Thoracic aorta (tissue), 2 donors: ENCODE measurements at regions not wholly inside any gene's neighbourhood (a gene's known extent, or its start where the extent isn't known, plus 50 kb on each side); places are given as distances from the start of the nearest gene placed in this dataset.

Source experiments
- ATAC-seq: fragments of 150-250 bp; one replicate; pipeline ENCODE4 v1.8.0; 2017; ENCODE audit warnings: low read depth; ENCODE audit not compliant: insufficient number of reproducible peaks, low FRiP score
- DNase-seq: peaks from one replicate; pipeline ENCODE4 v3.0.0-alpha.2; 2020; ENCODE audit warnings: low spot score
- H3K27ac ChIP-seq, 2 donors: fragments of 200-600 bp; sonication (generic); 1 replicate in 1 of 2; 2 replicates in 1 of 2; pipeline ENCODE4 v1.5.1; 2016; ENCODE audit warnings: mild to moderate bottlenecking in 2 of 2, moderate library complexity in 2 of 2
- H3K27me3 ChIP-seq: fragments of 200-600 bp; sonication (generic); replicated peaks from 2 replicates; pipeline ENCODE4 v1.6.0; 2016; ENCODE audit warnings: mild to moderate bottlenecking; ENCODE audit not compliant: insufficient read depth
- H3K36me3 ChIP-seq: fragments of 200-600 bp; sonication (generic); one replicate; pipeline ENCODE4 v1.5.1; 2016
- H3K4me1 ChIP-seq, 2 donors: fragments of 200-600 bp; sonication (generic); 1 replicate in 1 of 2; 2 replicates in 1 of 2; pipeline versions ENCODE4 v1.5.1 to v1.6.0; 2016; ENCODE audit warnings: low read depth in 2 of 2, mild to moderate bottlenecking in 1 of 2; ENCODE audit not compliant: control insufficient read depth in 1 of 2
- H3K4me3 ChIP-seq: fragments of 200-600 bp; sonication (generic); 2 replicates; pipeline ENCODE4 v1.5.1; 2016; ENCODE audit warnings: mild to moderate bottlenecking
- H3K9me3 ChIP-seq: fragments of 200-600 bp; sonication (generic); 2 replicates; pipeline ENCODE4 v1.5.1; 2016
- CTCF ChIP-seq: fragments of 200-600 bp; sonication (generic); IDR thresholded peaks from one replicate; pipeline ENCODE4 v1.5.1; 2019; ENCODE audit warnings: antibody characterized with exemption

GRCh38 chr21:41584603-41585176 is 76.7 kb upstream of the TMPRSS2 start:
- no peak for DNase-seq
- H3K27ac ChIP-seq = no peak overlapping the region
- TF ChIP-seq CTCF = no peak
- H3K36me3 ChIP-seq = no peaks in the 10 kb centered on the region
- no peak for ATAC-seq
- no peak overlapping the region for H3K4me3 ChIP-seq
- no peaks in the 10 kb centered on the region for H3K4me1 ChIP-seq
- no peaks in the 10 kb centered on the region for H3K27me3 ChIP-seq
- peaks cover 6% of the 10 kb centered on the region for H3K9me3 ChIP-seq

- no peak for DNase-seq
- no peak for TF ChIP-seq CTCF
- no peak overlapping the region for H3K27ac ChIP-seq
- peaks cover 6% of the 10 kb centered on the region for H3K9me3 ChIP-seq
- H3K4me1 ChIP-seq = no peaks in the 10 kb centered on the region
- no peaks in the 10 kb centered on the region for H3K36me3 ChIP-seq
- H3K4me3 ChIP-seq = no peak overlapping the region
- no peak for ATAC-seq
- no peaks in the 10 kb centered on the region for H3K27me3 ChIP-seq
Observed at GRCh38 chr21:41583274-41583790, 75.4 kb upstream of the TMPRSS2 start.

GRCh38 chr21:41582866-41583265 is 74.9 kb upstream of the TMPRSS2 start:
- no peak overlapping the region for H3K4me3 ChIP-seq
- H3K9me3 ChIP-seq = peaks cover 10% of the 10 kb centered on the region
- TF ChIP-seq CTCF = no peak
- no peaks in the 10 kb centered on the region for H3K4me1 ChIP-seq
- no peak for ATAC-seq
- no peak overlapping the region for H3K27ac ChIP-seq
- H3K36me3 ChIP-seq = no peaks in the 10 kb centered on the region
- no peak for DNase-seq
- no peaks in the 10 kb centered on the region for H3K27me3 ChIP-seq

GRCh38 chr21:41582298-41582840 is 74.4 kb upstream of the TMPRSS2 start:
- H3K4me1 ChIP-seq = no peaks in the 10 kb centered on the region
- ATAC-seq (no peak), DNase-seq (no peak)
- no peak overlapping the region for H3K4me3 ChIP-seq
- H3K27me3 ChIP-seq = no peaks in the 10 kb centered on the region
- TF ChIP-seq CTCF = no peak
- peaks cover 11% of the 10 kb centered on the region for H3K9me3 ChIP-seq
- no peak overlapping the region for H3K27ac ChIP-seq
- H3K36me3 ChIP-seq = no peaks in the 10 kb centered on the region

- H3K9me3 ChIP-seq = peaks cover 14% of the 10 kb centered on the region
- H3K27ac ChIP-seq = no peak overlapping the region
- H3K27me3 ChIP-seq = no peaks in the 10 kb centered on the region
- no peaks in the 10 kb centered on the region for H3K4me1 ChIP-seq
- H3K36me3 ChIP-seq = no peaks in the 10 kb centered on the region
- DNase-seq (no peak), ATAC-seq (no peak)
- H3K4me3 ChIP-seq = no peak overlapping the region
- no peak for TF ChIP-seq CTCF
Observed at GRCh38 chr21:41581592-41582228, 73.8 kb upstream of the TMPRSS2 start.
